Dedifferentiated amniotic fluid mesenchymal stem cell (primary cell): ENCODE measurements at regions not wholly inside any gene's neighbourhood (a gene's known extent, or its start where the extent isn't known, plus 50 kb on each side); places are given as distances from the start of the nearest gene placed in this dataset.
"Not testable (repeated sequence)": the region's sequence is repeated elsewhere in the genome, so short reads cannot be mapped to it uniquely, and the experiment has no call there.

ENCODE experiments used
- DNase-seq: peaks from one replicate; pipeline ENCODE4 v3.0.0-alpha.2; 2016; ENCODE audit errors: extremely low spot score

- DNase-seq: not testable (repeated sequence)
These were observed 163.0 kb downstream of the PMAIP1 start for GRCh38 chr18:60062831-60063230.

DNA sequence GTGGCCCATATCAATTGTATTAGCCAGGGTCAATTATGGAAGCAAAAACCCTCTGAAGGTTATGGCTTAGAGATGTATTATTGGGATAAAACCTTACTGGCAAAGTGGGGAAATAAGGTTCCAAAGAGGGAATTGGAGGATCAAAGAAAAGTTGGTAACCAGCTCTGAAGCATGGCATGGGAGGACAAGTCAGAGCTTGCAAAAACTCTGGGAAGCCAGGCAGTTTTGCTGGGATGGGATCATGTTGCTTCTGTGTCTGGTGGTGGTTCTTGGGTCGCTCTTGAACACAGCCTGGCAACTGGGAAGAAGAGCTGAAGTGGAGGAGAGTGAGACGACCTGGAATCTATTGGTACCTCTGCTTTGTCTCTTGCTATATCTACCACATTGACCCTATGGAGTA, 162.6 kb downstream of the PMAIP1 start:
- no peak for DNase-seq

GRCh38 chr18:60060578-60060977, 160.8 kb downstream of the PMAIP1 start:
- DNase-seq: no peak

- no peak for DNase-seq
These were observed 160.2 kb downstream of the PMAIP1 start for GRCh38 chr18:60060026-60060425.

- no peak for DNase-seq
These were observed 159.4 kb downstream of the PMAIP1 start for GRCh38 chr18:60059216-60059615.

GRCh38 chr18:60053747-60054304, 154.0 kb downstream of the PMAIP1 start:
- peak; percentile 89 for DNase-seq

GRCh38 chr18:60050821-60051220, 151.0 kb downstream of the PMAIP1 start:
- DNase-seq: no peak

- no peak for DNase-seq
These were observed 149.4 kb downstream of the PMAIP1 start for GRCh38 chr18:60049172-60049571.

DNA sequence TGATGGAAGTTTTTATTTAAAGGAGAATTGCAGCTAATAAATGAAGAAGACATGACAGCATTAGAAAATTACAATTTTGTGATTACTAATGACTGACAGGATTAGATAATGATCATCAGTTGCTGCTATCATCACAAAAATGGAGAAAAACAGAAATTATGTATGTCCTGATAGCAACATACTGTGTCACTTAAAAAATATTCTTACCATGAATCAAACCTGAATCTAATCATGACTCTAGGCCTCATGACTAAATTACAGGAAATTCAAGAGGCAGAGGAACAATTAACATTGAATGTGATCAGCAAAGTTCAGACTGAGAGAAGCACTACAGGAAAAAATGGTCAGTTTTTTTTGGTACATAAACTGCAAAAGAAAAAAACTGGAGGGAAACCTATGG, 147.8 kb downstream of the PMAIP1 start:
- DNase-seq: no peak

DNA sequence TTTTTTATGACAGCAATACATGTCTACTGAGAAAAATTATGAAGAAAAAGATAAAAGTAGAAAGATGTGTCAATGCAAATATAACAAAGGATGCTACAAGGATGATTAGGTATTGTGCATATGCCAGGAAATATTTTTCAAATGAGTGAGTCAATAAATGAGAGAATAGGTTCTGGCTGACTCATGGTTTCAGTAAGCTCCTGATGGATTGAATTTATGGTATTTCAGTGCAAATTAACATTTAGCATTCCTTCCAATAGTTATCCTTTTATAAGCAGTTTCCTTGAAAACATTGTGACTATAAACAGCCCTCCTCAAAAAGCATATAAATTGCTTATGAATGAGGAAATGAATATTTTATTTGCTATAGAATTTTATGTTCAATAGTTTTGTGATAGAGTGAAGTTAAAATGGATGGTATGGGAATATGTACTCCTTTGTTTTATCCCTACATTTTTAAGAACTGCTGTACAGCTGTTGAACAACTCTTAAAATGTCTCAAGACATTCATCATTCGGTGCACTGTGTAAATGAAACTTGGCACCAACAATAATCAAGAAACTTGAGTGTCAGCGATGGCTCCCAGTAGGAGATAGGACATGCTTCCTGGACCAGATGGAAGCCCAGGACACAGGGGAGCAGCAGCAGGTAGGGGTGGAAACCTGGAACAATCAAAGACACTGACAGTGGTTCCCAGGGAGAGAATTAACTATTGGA, 144.7 kb downstream of the PMAIP1 start:
- DNase-seq: peak; percentile 66

DNA sequence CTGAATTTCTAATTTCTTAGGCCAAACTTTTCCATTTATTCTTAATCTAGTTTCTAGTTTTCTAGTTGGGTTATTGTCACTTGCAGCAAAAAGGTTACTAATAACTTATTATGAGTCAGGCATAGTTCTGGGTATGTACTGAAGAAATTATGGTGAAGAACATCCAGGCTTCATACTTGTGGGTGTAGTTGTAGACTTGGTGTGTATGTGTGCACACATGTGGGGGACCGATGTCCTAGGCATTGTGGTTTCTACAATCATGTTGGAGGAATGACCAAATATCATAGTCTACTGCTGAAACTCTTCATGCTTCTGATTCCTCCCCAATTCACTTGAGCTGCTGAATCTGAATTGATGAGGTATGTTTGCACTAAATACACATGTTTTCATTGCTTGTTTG, 141.2 kb downstream of the PMAIP1 start:
- no peak for DNase-seq

DNA sequence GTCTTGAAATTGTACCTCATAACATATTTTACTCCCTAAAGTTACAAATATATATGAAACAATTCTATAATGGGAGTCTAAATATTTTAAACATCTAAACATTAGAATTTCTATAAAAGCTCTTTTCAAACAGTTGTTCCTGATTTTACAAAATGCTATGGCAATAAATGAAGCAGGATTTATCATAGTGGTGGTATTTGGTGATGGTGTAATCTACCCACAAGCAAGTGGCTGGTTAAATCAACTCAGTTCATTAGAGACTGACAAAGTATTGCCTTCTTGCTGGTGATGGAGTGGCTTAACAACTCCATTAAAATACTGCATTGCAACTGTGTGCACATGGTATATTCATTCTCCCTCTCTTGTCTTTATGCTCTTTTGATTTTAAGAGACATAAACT, 138.9 kb downstream of the PMAIP1 start:
- no peak for DNase-seq

GRCh38 chr18:60027397-60027796, 127.6 kb downstream of the PMAIP1 start:
- no peak for DNase-seq

- no peak for DNase-seq
These were observed 125.1 kb downstream of the PMAIP1 start for GRCh38 chr18:60024857-60025256.

GRCh38 chr18:60024345-60024744, 124.5 kb downstream of the PMAIP1 start:
- no peak for DNase-seq

- DNase-seq: no peak
These were observed 123.0 kb downstream of the PMAIP1 start for GRCh38 chr18:60022671-60023276.

- DNase-seq: no peak
These were observed 121.8 kb downstream of the PMAIP1 start for GRCh38 chr18:60021556-60021955.

DNA sequence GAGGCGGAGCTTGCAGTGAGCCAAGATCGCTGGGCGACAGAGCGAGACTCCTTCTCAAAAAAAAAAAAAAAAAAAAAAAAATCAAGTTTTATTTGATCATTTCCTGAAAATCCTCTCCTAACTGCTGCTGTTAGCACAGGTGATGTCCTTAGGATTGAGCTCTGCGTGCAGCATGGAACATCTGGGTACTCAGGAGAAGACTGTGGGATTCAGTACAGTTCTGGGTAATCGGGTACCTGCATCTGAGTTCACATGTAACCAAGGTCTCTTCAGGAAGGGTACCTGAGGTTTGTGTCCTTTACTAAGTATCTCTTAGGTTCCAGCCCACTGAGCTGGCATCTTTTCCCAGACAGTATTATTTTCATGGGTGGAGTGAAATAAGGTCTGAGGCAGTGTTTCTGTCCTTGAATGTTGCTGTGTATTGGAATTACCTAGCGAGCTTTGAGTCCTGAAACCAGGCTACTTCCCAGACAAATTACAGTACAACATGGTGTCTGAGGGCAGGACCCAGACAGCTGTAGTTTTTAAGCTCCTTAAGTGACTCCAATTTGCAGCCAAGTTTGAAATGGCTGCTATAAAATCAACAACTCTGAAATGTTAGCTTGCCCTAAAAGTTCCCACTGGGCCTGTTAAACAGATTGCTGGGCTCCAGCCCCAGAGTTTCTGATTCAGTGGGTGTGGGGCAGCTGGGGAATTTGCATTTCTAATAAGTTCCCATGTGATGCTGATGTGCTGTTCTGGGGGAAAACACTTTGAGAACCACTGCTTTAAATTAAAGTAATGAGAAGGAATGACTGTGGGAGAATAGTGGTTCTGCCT, 120.5 kb downstream of the PMAIP1 start:
- DNase-seq: peak; percentile 17

- DNase-seq: peak; percentile 74
These were observed 119.7 kb downstream of the PMAIP1 start for GRCh38 chr18:60019463-60019840.

DNA sequence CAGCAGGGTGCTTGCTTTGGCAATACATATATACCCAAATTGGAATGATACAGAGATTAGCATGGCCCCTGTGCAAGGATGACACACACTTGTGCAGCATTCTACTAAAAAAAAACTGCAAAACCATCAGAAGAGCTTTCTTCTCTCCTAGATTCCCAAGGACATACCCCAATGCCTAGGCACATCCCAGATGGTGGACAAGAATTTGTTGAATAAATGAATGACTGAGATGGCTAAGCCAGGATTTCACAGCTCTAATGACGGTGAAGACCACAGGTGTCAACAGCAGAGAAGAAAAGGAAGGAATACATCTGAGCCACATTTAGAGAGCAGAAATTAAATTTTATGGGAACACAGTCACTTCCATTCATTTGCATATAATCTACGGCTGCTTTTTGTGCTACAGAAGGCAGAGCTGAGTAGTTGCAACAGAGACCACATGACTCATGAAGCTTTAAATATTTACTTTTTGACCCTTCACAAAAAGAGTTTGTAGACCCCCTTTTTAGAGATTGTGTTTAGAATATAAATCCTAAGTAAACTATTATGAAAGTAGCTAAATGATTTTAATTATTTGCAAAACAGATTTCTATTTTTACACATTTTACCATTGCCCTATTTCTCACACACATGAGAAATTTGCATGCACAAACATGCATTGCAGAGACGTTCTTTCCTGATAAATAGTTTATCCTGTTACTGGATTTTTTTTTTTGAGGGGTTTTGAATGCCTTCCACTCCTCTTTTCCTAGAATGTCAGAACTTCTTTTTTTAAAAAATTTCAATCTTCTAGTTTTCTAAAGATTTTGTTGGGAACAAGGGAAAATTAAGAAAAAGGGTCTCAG, 119.0 kb downstream of the PMAIP1 start:
- DNase-seq: no peak

DNA sequence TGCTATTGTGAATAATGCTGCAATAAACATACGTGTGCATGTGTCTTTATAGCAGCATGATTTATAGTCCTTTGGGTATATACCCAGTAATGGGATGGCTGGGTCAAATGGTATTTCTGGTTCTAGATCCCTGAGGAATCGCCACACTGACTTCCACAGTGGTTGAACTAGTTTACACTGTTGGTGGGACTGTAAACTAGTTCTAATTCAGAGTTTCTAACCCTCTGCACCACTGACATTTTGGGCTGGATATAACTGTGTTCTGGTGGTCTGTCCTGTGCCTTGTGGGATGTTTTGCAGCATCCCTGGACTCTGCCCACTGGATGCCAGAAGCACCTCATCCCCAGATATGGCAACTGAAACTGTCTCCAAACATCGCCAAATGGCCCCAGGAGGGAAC, 118.3 kb downstream of the PMAIP1 start:
- peak; percentile 27 for DNase-seq

GRCh38 chr18:60017371-60017770, 117.6 kb downstream of the PMAIP1 start:
- DNase-seq: no peak
